Stimulated activated CD4-positive, alpha-beta T cell treated with anti-CD3 and anti-CD28 coated beads, Interleukin-2, amount 100 ng/mL, for 4 hours (primary cell): ENCODE measurements at regions not wholly inside any gene's neighbourhood (a gene's known extent, or its start where the extent isn't known, plus 50 kb on each side); places are given as distances from the start of the nearest gene placed in this dataset.
"Not testable (repeated sequence)": the region's sequence is repeated elsewhere in the genome, so short reads cannot be mapped to it uniquely, and the experiment has no call there.

Source experiments
- DNase-seq: peaks from one replicate; pipeline ENCODE4 v3.0.0-alpha.2; 2020; ENCODE audit warnings: low read depth

- DNase-seq = no peak
Measured at GRCh38 chr3:177787279-177788041, 590.2 kb upstream of the TBL1XR1 start.

- DNase-seq = no peak
Measured at GRCh38 chr3:177789500-177789899, 592.2 kb upstream of the TBL1XR1 start.

- DNase-seq = no peak
Measured at GRCh38 chr3:177792311-177793030, 595.2 kb upstream of the TBL1XR1 start.

- no peak for DNase-seq
Measured at GRCh38 chr3:177793451-177793850, 596.2 kb upstream of the TBL1XR1 start.

- no peak for DNase-seq
Measured at GRCh38 chr3:177795216-177795615, 597.9 kb upstream of the TBL1XR1 start.

- DNase-seq = no peak
Measured at GRCh38 chr3:177795859-177796258, 598.6 kb upstream of the TBL1XR1 start.

- not testable (repeated sequence) for DNase-seq
Measured at GRCh38 chr3:177800147-177800546, 602.9 kb upstream of the TBL1XR1 start.

- DNase-seq = no peak
Measured at GRCh38 chr3:177800561-177800960, 603.3 kb upstream of the TBL1XR1 start.

GRCh38 chr3:177802151-177802900 is 605.0 kb upstream of the TBL1XR1 start:
- no peak for DNase-seq

- no peak for DNase-seq
Measured at GRCh38 chr3:177803500-177803899, 606.2 kb upstream of the TBL1XR1 start.

GRCh38 chr3:177804032-177804431 is 606.8 kb upstream of the TBL1XR1 start:
- no peak for DNase-seq

GRCh38 chr3:177804646-177805045 is 607.4 kb upstream of the TBL1XR1 start:
- DNase-seq = no peak

- DNase-seq = no peak
Measured at GRCh38 chr3:177807150-177807875, 610.0 kb upstream of the TBL1XR1 start.

GRCh38 chr3:177808928-177809478 is 611.7 kb upstream of the TBL1XR1 start:
- DNase-seq = not testable (repeated sequence)

GRCh38 chr3:177810162-177810623 is 612.9 kb upstream of the TBL1XR1 start:
- no peak for DNase-seq

GRCh38 chr3:177811112-177811511 is 613.8 kb upstream of the TBL1XR1 start:
- DNase-seq = no peak

GRCh38 chr3:177811835-177812234 is 614.6 kb upstream of the TBL1XR1 start:
- DNase-seq = no peak

GRCh38 chr3:177812492-177812891 is 615.2 kb upstream of the TBL1XR1 start:
- no peak for DNase-seq

- DNase-seq = no peak
Measured at GRCh38 chr3:177813322-177813721, 616.0 kb upstream of the TBL1XR1 start.

- DNase-seq = no peak
Measured at GRCh38 chr3:177816667-177817208, 619.5 kb upstream of the TBL1XR1 start.

GRCh38 chr3:177817751-177818150 is 620.5 kb upstream of the TBL1XR1 start:
- no peak for DNase-seq
